ENCODE measurements at regions not wholly inside any gene's neighbourhood (a gene's known extent, or its start where the extent isn't known, plus 50 kb on each side); places are given as distances from the start of the nearest gene placed in this dataset.

- TF ChIP-seq POLR2A (IDR thresholded peaks at IDR 0.05; ENCODE audit: low read length), result no peak
- TF ChIP-seq, protein P1, sequence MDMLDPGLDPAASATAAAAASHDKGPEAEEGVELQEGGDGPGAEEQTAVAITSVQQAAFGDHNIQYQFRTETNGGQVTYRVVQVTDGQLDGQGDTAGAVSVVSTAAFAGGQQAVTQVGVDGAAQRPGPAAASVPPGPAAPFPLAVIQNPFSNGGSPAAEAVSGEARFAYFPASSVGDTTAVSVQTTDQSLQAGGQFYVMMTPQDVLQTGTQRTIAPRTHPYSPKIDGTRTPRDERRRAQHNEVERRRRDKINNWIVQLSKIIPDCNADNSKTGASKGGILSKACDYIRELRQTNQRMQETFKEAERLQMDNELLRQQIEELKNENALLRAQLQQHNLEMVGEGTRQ (IDR thresholded peaks at IDR 0.05), result no peak
- ATAC-seq (no peak), FAIRE-seq (no peak), DNase-seq (ENCODE audit: low read depth in 1 of 2, low spot score in 1 of 2) (no peak)
- Histone ChIP-seq H3K9me3 (no peaks in the 10 kb centered on the region), H3K27ac (no peak overlapping the region), H3K4me1 (no peaks in the 10 kb centered on the region), H3K4me3 (no peak overlapping the region), H3K4me2 (no peak overlapping the region)
- ChIA-PET CTCF (interaction anchor here (0.6 to 1.3 kb wide), 3 partner anchors 11 to 333 kb away, joined by 3 to 4 read pairs (median 3); no protein-coding TSS in a partner anchor), POLR2A (no interaction called here)
- 40% methylated on average over 16 of the region's 16 CpGs for WGBS (ENCODE audit: missing lambda C conversion rate)
Measured at GRCh38 chr12:111214401-111214800, 154.5 kb downstream of the PHETA1 start.

DNA sequence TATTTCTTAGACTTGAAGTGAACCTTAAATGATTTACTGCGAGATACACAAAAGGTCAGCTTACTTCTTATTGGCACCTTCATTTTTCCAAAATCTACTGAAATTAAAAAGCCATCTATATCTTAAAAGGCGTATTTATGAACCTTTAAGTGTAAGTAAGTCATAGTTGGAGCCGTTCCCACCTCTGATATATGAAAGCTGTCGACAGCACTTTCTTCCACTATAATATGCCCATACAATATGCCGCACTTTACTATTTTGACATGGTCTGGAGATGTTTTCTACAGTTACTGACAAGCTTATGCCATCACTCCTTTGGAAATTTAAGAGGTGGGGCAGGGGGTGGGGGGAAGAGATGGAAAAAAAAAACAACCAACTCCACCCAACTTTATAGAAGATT, 155.3 kb downstream of the PHETA1 start:
- Histone ChIP-seq H3K27ac (no peak overlapping the region), H3K4me2 (no peak overlapping the region), H3K9me3 (no peaks in the 10 kb centered on the region), H3K4me3 (no peak overlapping the region), H3K4me1 (no peaks in the 10 kb centered on the region)
- no peak for DNase-seq (ENCODE audit: low read depth in 1 of 2, low spot score in 1 of 2)
- ChIA-PET POLR2A (interaction anchor here (0.6 kb wide), 1 partner anchor 35 kb away, joined by 3 read pairs; no protein-coding TSS in a partner anchor), CTCF (interaction anchor here (0.6 to 1.3 kb wide), 5 partner anchors 12 to 332 kb away, joined by 3 to 6 read pairs (median 3); no protein-coding TSS in a partner anchor)
- ATAC-seq, result no peak
- 10% methylated on average over 5 of the region's 5 CpGs for WGBS (ENCODE audit: missing lambda C conversion rate)
- no peak for TF ChIP-seq HMGXB4 (CRISPR knock-in tag; IDR thresholded peaks at IDR 0.05; ENCODE audit: borderline replicate concordance)
- TF ChIP-seq POLR2A (IDR thresholded peaks at IDR 0.05; ENCODE audit: low read length), result no peak
- no peak for TF ChIP-seq EHF (CRISPR knock-in tag; IDR thresholded peaks at IDR 0.05)
- no peak for TF ChIP-seq HEYL (CRISPR knock-in tag; IDR thresholded peaks at IDR 0.05)
- no peak for TF ChIP-seq HOXB13 (CRISPR knock-in tag; IDR thresholded peaks at IDR 0.05; ENCODE audit: low read depth)
- no peak for TF ChIP-seq GATA3 (IDR thresholded peaks at IDR 0.05; ENCODE audit: borderline replicate concordance)
- no peak for TF ChIP-seq FOXS1 (CRISPR knock-in tag; IDR thresholded peaks at IDR 0.05)
- no peak for TF ChIP-seq RAD21 (conservative IDR thresholded peaks at IDR 0.05 in 1 of 2, IDR thresholded peaks at IDR 0.05 in 1 of 2)
- TF ChIP-seq RARB (CRISPR knock-in tag; IDR thresholded peaks at IDR 0.05), result no peak
- TF ChIP-seq HOXB5 (CRISPR knock-in tag; IDR thresholded peaks at IDR 0.05), result no peak
- no peak for TF ChIP-seq CEBPB (IDR thresholded peaks at IDR 0.05)
- no peak for TF ChIP-seq SMC3 (IDR thresholded peaks at IDR 0.05)
- TF ChIP-seq ZC3H11A (IDR thresholded peaks at IDR 0.05), result no peak
- no peak for TF ChIP-seq E2F6 (IDR thresholded peaks at IDR 0.05; ENCODE audit: borderline replicate concordance, low read depth)
- no peak for TF ChIP-seq JUN (IDR thresholded peaks at IDR 0.05)
- TF ChIP-seq ESRRA (IDR thresholded peaks at IDR 0.05; ENCODE audit: borderline replicate concordance, low read length), result no peak
- no peak for TF ChIP-seq HES2 (IDR thresholded peaks at IDR 0.05)
- TF ChIP-seq FOSL2 (IDR thresholded peaks at IDR 0.05), result no peak
- no peak for TF ChIP-seq FOSL2 (CRISPR knock-in tag; IDR thresholded peaks at IDR 0.05)
- TF ChIP-seq ZNF302 (CRISPR knock-in tag; IDR thresholded peaks at IDR 0.05), result no peak
- TF ChIP-seq MAX (IDR thresholded peaks at IDR 0.05), result no peak
- no peak for FAIRE-seq

All from A549 (cell line).